T-cell (primary cell): ENCODE measurements at regions not wholly inside any gene's neighbourhood (a gene's known extent, or its start where the extent isn't known, plus 50 kb on each side); places are given as distances from the start of the nearest gene placed in this dataset.

Experiments used
- ATAC-seq, 4 experiments: fragments of 200-7000 bp in 3 of 4; fragments of 150-1000 bp in 1 of 4; cut with Tn5 transposase; replicated peaks in 1 of 4; 1 replicate in 3 of 4; 2 replicates in 1 of 4; pipeline ENCODE4 v1.10.0; 2021; ENCODE audit warnings: moderate library complexity in 3 of 4, mild to moderate bottlenecking in 2 of 4, moderate number of reproducible peaks in 1 of 4
- CTCF ChIA-PET, 2 donors: fragments of 300-600 bp; sonication (Branson Sonifier 250); formaldehyde crosslinking; loops; one replicate each; lab custom pipeline; 2022; ENCODE audit warnings: antibody characterized with exemption in 2 of 2; lab: Charles Lee
- POLR2A ChIA-PET, 2 donors: fragments of 300-600 bp; sonication (Branson Sonifier 250); formaldehyde crosslinking; loops; one replicate each; lab custom pipeline; 2022; ENCODE audit warnings: antibody characterized with exemption in 2 of 2; lab: Charles Lee
- DNase-seq, 35 experiments: peaks; one replicate each; pipeline versions ENCODE4 v3.0.0 to v3.0.0-alpha.2; 2013 to 2023
- H3K27ac ChIP-seq: one replicate; pipeline ENCODE4 v1.5.1; 2013; ENCODE audit warnings: low read length
- H3K27me3 ChIP-seq, 2 experiments: replicated peaks in 1 of 2; 1 replicate in 1 of 2; 2 replicates in 1 of 2; pipeline versions ENCODE4 v1.6.1 to v1.7.0; 2013; ENCODE audit warnings: low read length in 1 of 2, mixed read lengths in 1 of 2; ENCODE audit not compliant: control insufficient read depth in 2 of 2, insufficient read depth in 2 of 2; ENCODE audit errors: extremely low read depth in 1 of 2
- H3K36me3 ChIP-seq, 2 donors: 1 replicate in 1 of 2; 2 replicates in 1 of 2; pipeline versions ENCODE4 v1.6.1 to v1.7.0; 2013; ENCODE audit warnings: low read length in 1 of 2; ENCODE audit not compliant: control insufficient read depth in 2 of 2, insufficient read depth in 1 of 2; ENCODE audit errors: extremely low read depth in 1 of 2
- H3K4me1 ChIP-seq, 2 experiments: 1 replicate in 1 of 2; 2 replicates in 1 of 2; pipeline versions ENCODE4 v1.6.1 to v1.7.0; 2013; ENCODE audit warnings: low read length in 2 of 2, mixed read lengths in 1 of 2; ENCODE audit not compliant: insufficient read depth in 2 of 2, control insufficient read depth in 1 of 2; ENCODE audit errors: extremely low read depth in 1 of 2
- H3K4me3 ChIP-seq, 2 donors: 1 replicate in 1 of 2; 2 replicates in 1 of 2; pipeline versions ENCODE4 v1.5.1 to v1.7.0; 2013; ENCODE audit warnings: mild to moderate bottlenecking in 2 of 2, low read length in 1 of 2, moderate library complexity in 1 of 2; ENCODE audit not compliant: control insufficient read depth in 1 of 2; ENCODE audit errors: extremely low read depth in 1 of 2
- H3K9me3 ChIP-seq: 2 replicates; pipeline ENCODE4 v1.7.0; 2013
- H3K27ac Mint-ChIP-seq, 2 donors: one replicate each; pipeline ENCODE4 v1.8.0; 2020 to 2021; ENCODE audit warnings: mild to moderate bottlenecking in 2 of 2, mixed read lengths in 2 of 2
- H3K27me3 Mint-ChIP-seq, 2 donors: one replicate each; pipeline ENCODE4 v1.8.0; 2021 to 2022; ENCODE audit warnings: mixed read lengths in 2 of 2
- H3K36me3 Mint-ChIP-seq: one replicate; pipeline ENCODE4 v1.8.0; 2021; ENCODE audit warnings: mixed read lengths
- H3K4me1 Mint-ChIP-seq, 3 donors: one replicate each; pipeline ENCODE4 v1.8.0; 2020 to 2022; ENCODE audit warnings: mixed read lengths in 3 of 3, mild to moderate bottlenecking in 1 of 3
- H3K4me3 Mint-ChIP-seq, 3 donors: one replicate each; pipeline ENCODE4 v1.8.0; 2020 to 2022; ENCODE audit warnings: mild to moderate bottlenecking in 3 of 3, mixed read lengths in 3 of 3, moderate library complexity in 3 of 3
- H3K9me3 Mint-ChIP-seq, 3 donors: one replicate each; pipeline ENCODE4 v1.8.0; 2020 to 2022; ENCODE audit warnings: mixed read lengths in 3 of 3
- WGBS: methylation state at CpG from one replicate; pipeline ENCODE4 v1.1.5; 2013; ENCODE audit warnings: missing lambda C conversion rate; ENCODE audit not compliant: insufficient coverage; 5-methylcytosine and 5-hydroxymethylcytosine counted together

- H3K27ac ChIP-seq = no peak overlapping the region
- no peaks in the 10 kb centered on the region for H3K4me1 ChIP-seq
- Mint-ChIP-seq H3K4me3 (no peak overlapping the region), H3K4me1 (no peaks in the 10 kb centered on the region), H3K36me3 (no peaks in the 10 kb centered on the region), H3K9me3 (no peaks in the 10 kb centered on the region), H3K27ac (no peak overlapping the region), H3K27me3 (no peaks in the 10 kb centered on the region)
- 60% methylated on average over 2 of the region's 7 CpGs for WGBS
- ATAC-seq = no peak
- ChIA-PET CTCF (no interaction called here), POLR2A (no interaction called here)
- no peaks in the 10 kb centered on the region for H3K36me3 ChIP-seq
- no peak for DNase-seq
- H3K27me3 ChIP-seq = peaks cover 0 to 13% of the 10 kb centered on the region in 2 experiments
- no peaks in the 10 kb centered on the region for H3K9me3 ChIP-seq
- H3K4me3 ChIP-seq = no peak overlapping the region
These were observed 90.3 kb downstream of the C1QL2 start for GRCh38 chr2:119068154-119068725.

GRCh38 chr2:119066272-119066804 is 92.2 kb downstream of the C1QL2 start:
- H3K27ac Mint-ChIP-seq = no peak overlapping the region
- no peaks in the 10 kb centered on the region for H3K9me3 Mint-ChIP-seq
- H3K4me3 Mint-ChIP-seq = no peak overlapping the region
- no peaks in the 10 kb centered on the region for H3K4me1 Mint-ChIP-seq
- Histone ChIP-seq H3K27ac (no peak overlapping the region), H3K9me3 (no peaks in the 10 kb centered on the region), H3K4me1 (no peaks in the 10 kb centered on the region), H3K36me3 (no peaks in the 10 kb centered on the region), H3K27me3 (peaks cover 0 to 4% of the 10 kb centered on the region in 2 experiments), H3K4me3 (no peak overlapping the region)
- WGBS = 88% methylated on average over 1 of the region's 2 CpGs
- no peaks in the 10 kb centered on the region for H3K36me3 Mint-ChIP-seq
- ChIA-PET POLR2A (no interaction called here), CTCF (no interaction called here)
- H3K27me3 Mint-ChIP-seq = peaks cover 0 to under 1% of the 10 kb centered on the region in 2 donors
- ATAC-seq (no peak), DNase-seq (no peak)

GRCh38 chr2:119065146-119065545 is 93.4 kb downstream of the C1QL2 start:
- ATAC-seq (no peak), DNase-seq (no peak)
- H3K27ac Mint-ChIP-seq = no peak overlapping the region
- Histone ChIP-seq H3K4me1 (no peaks in the 10 kb centered on the region), H3K36me3 (no peaks in the 10 kb centered on the region), H3K27ac (no peak overlapping the region), H3K9me3 (no peaks in the 10 kb centered on the region), H3K4me3 (no peak overlapping the region), H3K27me3 (peaks cover 0 to 4% of the 10 kb centered on the region in 2 experiments)
- no peaks in the 10 kb centered on the region for H3K36me3 Mint-ChIP-seq
- H3K4me3 Mint-ChIP-seq = no peak overlapping the region
- H3K4me1 Mint-ChIP-seq = no peaks in the 10 kb centered on the region
- ChIA-PET POLR2A (no interaction called here), CTCF (no interaction called here)
- no peaks in the 10 kb centered on the region for H3K9me3 Mint-ChIP-seq
- H3K27me3 Mint-ChIP-seq = peaks cover 0 to 3% of the 10 kb centered on the region in 2 donors

GRCh38 chr2:119064567-119064966 is 94.0 kb downstream of the C1QL2 start:
- ChIA-PET CTCF (no interaction called here), POLR2A (no interaction called here)
- DNase-seq (no peak), ATAC-seq (no peak)
- H3K4me3 Mint-ChIP-seq = no peak overlapping the region
- peaks cover 0 to 3% of the 10 kb centered on the region in 2 donors for H3K27me3 Mint-ChIP-seq
- H3K36me3 Mint-ChIP-seq = no peaks in the 10 kb centered on the region
- H3K4me1 Mint-ChIP-seq = no peaks in the 10 kb centered on the region
- no peak overlapping the region for H3K27ac Mint-ChIP-seq
- H3K9me3 Mint-ChIP-seq = no peaks in the 10 kb centered on the region
- Histone ChIP-seq H3K27ac (no peak overlapping the region), H3K9me3 (no peaks in the 10 kb centered on the region), H3K4me3 (no peak overlapping the region), H3K36me3 (no peaks in the 10 kb centered on the region), H3K4me1 (no peaks in the 10 kb centered on the region), H3K27me3 (peaks cover 0 to 4% of the 10 kb centered on the region in 2 experiments)
- WGBS = 50% methylated on average over 1 of the region's 1 CpG

GRCh38 chr2:119063177-119063576 is 95.4 kb downstream of the C1QL2 start:
- Histone ChIP-seq H3K9me3 (no peaks in the 10 kb centered on the region), H3K27me3 (peaks cover 0 to 2% of the 10 kb centered on the region in 2 experiments), H3K36me3 (no peaks in the 10 kb centered on the region), H3K27ac (no peak overlapping the region), H3K4me1 (no peaks in the 10 kb centered on the region), H3K4me3 (no peak overlapping the region)
- WGBS = 70% methylated on average over 3 of the region's 3 CpGs
- no peak for ATAC-seq
- Mint-ChIP-seq H3K4me1 (no peaks in the 10 kb centered on the region), H3K4me3 (no peak overlapping the region), H3K36me3 (no peaks in the 10 kb centered on the region), H3K27me3 (peaks cover 0 to 4% of the 10 kb centered on the region in 2 donors), H3K27ac (no peak overlapping the region), H3K9me3 (no peaks in the 10 kb centered on the region)
- CTCF ChIA-PET = no interaction called here
- POLR2A ChIA-PET = no interaction called here
- no peak for DNase-seq

- Mint-ChIP-seq H3K27me3 (peaks cover 0 to 4% of the 10 kb centered on the region in 2 donors), H3K27ac (no peak overlapping the region), H3K4me1 (no peaks in the 10 kb centered on the region), H3K36me3 (no peaks in the 10 kb centered on the region), H3K9me3 (no peaks in the 10 kb centered on the region), H3K4me3 (no peak overlapping the region)
- 51% methylated on average over 2 of the region's 3 CpGs for WGBS
- Histone ChIP-seq H3K4me1 (no peaks in the 10 kb centered on the region), H3K36me3 (no peaks in the 10 kb centered on the region), H3K27ac (no peak overlapping the region), H3K4me3 (no peak overlapping the region), H3K27me3 (peaks cover 0 to 2% of the 10 kb centered on the region in 2 experiments), H3K9me3 (no peaks in the 10 kb centered on the region)
- ChIA-PET CTCF (interaction anchor here in 1 of 2 donors (0.6 kb wide), 1 partner anchor 839 kb away, joined by 3 read pairs; no protein-coding TSS in a partner anchor), POLR2A (no interaction called here)
- ATAC-seq = no peak
- DNase-seq = no peak
These were observed 95.9 kb downstream of the C1QL2 start for GRCh38 chr2:119062652-119063051.
